ENCODE measurements at regions not wholly inside any gene's neighbourhood (a gene's known extent, or its start where the extent isn't known, plus 50 kb on each side); places are given as distances from the start of the nearest gene placed in this dataset.
"Not testable (repeated sequence)": the region's sequence is repeated elsewhere in the genome, so short reads cannot be mapped to it uniquely, and the experiment has no call there.

- H3K4me1 ChIP-seq = no peaks in the 10 kb centered on the region
- no peaks in the 10 kb centered on the region for H3K27me3 ChIP-seq
- H3K9me3 ChIP-seq = no peaks in the 10 kb centered on the region
- H3K27ac ChIP-seq = no peak overlapping the region
- TF ChIP-seq EP300 (IDR thresholded peaks at IDR 0.05) (no peak), POLR2AphosphoS5 (IDR thresholded peaks at IDR 0.05) (no peak), POLR2A (IDR thresholded peaks at IDR 0.05) (no peak)
- TF ChIP-seq, protein P1, sequence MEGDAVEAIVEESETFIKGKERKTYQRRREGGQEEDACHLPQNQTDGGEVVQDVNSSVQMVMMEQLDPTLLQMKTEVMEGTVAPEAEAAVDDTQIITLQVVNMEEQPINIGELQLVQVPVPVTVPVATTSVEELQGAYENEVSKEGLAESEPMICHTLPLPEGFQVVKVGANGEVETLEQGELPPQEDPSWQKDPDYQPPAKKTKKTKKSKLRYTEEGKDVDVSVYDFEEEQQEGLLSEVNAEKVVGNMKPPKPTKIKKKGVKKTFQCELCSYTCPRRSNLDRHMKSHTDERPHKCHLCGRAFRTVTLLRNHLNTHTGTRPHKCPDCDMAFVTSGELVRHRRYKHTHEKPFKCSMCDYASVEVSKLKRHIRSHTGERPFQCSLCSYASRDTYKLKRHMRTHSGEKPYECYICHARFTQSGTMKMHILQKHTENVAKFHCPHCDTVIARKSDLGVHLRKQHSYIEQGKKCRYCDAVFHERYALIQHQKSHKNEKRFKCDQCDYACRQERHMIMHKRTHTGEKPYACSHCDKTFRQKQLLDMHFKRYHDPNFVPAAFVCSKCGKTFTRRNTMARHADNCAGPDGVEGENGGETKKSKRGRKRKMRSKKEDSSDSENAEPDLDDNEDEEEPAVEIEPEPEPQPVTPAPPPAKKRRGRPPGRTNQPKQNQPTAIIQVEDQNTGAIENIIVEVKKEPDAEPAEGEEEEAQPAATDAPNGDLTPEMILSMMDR (IDR thresholded peaks at IDR 0.05) = no peak
- H3K36me3 ChIP-seq = no peaks in the 10 kb centered on the region
- no peak for ATAC-seq
- H3K4me3 ChIP-seq = no peak overlapping the region
These were observed 64.1 kb upstream of the MMS22L start for GRCh38 chr6:97347111-97347510.

DNA sequence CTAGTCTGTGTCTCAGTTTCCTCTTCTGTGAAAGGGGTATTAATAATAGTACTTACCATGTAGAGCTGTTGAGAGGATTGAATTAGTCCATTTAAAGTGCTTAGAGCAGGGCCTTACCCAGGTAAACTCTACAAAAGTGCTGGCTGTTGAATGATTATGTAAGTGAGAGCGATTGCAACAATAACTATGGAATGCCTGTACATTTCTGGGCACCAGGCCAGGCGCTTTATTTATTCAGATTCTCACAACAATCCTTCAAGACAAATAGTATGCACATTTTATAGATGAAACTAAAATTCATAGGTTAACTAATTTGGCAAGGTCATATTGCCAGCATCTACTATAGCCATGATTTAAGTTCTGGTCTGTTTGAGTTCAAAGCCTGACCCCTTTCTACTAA lies 78.3 kb upstream of the MMS22L start:
- Histone ChIP-seq H3K27ac (no peak overlapping the region), H3K27me3 (no peaks in the 10 kb centered on the region), H3K9me3 (no peaks in the 10 kb centered on the region), H3K4me1 (no peaks in the 10 kb centered on the region), H3K36me3 (no peaks in the 10 kb centered on the region), H3K4me3 (no peak overlapping the region)
- WGBS, 2 donors (ENCODE audit: low coverage in 1 of 2) = 20 to 64% methylated on average over 1 to 2 of the region's 2 CpGs
- no peak for ATAC-seq
- TF ChIP-seq POLR2A (IDR thresholded peaks at IDR 0.05) (no peak), POLR2AphosphoS5 (IDR thresholded peaks at IDR 0.05) (no peak), EP300 (IDR thresholded peaks at IDR 0.05) (no peak)
- TF ChIP-seq, protein P1 (IDR thresholded peaks at IDR 0.05) = no peak

DNA sequence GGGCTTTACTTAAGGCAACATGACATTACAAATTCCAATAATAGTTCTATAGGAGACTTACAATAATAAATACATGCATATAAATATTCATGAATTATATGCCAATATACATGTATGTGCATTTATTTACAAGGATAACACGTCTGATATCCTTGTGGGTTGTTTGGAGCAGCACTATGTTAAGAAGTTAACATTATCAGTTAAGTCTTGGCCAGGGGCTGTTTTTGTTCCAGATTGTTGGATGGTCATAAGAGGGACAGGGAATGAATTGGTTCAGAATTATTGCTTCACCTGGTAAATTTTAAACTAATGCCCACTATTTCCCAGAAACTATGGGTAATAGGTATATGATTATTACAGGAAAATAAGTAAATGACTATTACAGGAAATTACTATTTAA lies 81.3 kb upstream of the MMS22L start:
- ATAC-seq = no peak
- H3K4me3 ChIP-seq = no peak overlapping the region
- 76 to 80% methylated on average over 1 of the region's 1 CpG for WGBS, 2 donors (ENCODE audit: low coverage in 1 of 2)
- H3K36me3 ChIP-seq = no peaks in the 10 kb centered on the region
- TF ChIP-seq POLR2A (IDR thresholded peaks at IDR 0.05) = no peak
- TF ChIP-seq, protein P1 (IDR thresholded peaks at IDR 0.05) = no peak
- TF ChIP-seq EP300 (IDR thresholded peaks at IDR 0.05) = no peak
- no peak for TF ChIP-seq POLR2AphosphoS5 (IDR thresholded peaks at IDR 0.05)
- no peaks in the 10 kb centered on the region for H3K9me3 ChIP-seq
- no peaks in the 10 kb centered on the region for H3K27me3 ChIP-seq
- no peaks in the 10 kb centered on the region for H3K4me1 ChIP-seq
- no peak overlapping the region for H3K27ac ChIP-seq

GRCh38 chr6:97382071-97382470 lies 99.1 kb upstream of the MMS22L start:
- not testable (repeated sequence) for H3K9me3 ChIP-seq, ATAC-seq, H3K27me3 ChIP-seq, H3K27ac ChIP-seq, H3K36me3 ChIP-seq, H3K4me3 ChIP-seq, H3K4me1 ChIP-seq
- no CpG with 5 or more reads among the region's 11 CpGs for WGBS, 2 donors (ENCODE audit: low coverage in 1 of 2)

DNA sequence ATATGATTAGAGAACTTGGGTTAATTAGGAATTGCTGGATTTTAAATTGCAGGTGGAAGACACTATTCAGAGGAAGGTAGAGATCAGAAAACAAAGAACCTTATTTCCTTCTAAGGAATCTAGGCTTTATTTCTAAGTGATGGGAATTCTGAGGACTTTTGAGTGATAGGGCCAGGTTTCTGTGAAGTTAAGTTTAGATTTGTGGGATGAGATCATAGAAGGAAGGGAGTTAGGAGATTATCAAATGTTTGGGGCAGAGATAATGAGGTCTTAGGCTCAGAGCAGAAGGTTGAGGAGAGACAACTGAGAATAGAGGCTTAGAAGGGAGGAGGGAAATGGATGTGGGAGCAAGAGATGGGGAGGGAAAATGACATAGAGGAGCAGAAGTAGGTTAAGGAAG lies 109.7 kb upstream of the MMS22L start:
- H3K27me3 ChIP-seq = peaks cover 6% of the 10 kb centered on the region
- TF ChIP-seq EP300 (IDR thresholded peaks at IDR 0.05) (no peak), POLR2AphosphoS5 (IDR thresholded peaks at IDR 0.05) (no peak), POLR2A (IDR thresholded peaks at IDR 0.05) (no peak)
- TF ChIP-seq, protein P1 (IDR thresholded peaks at IDR 0.05) = no peak
- H3K9me3 ChIP-seq = no peaks in the 10 kb centered on the region
- H3K4me1 ChIP-seq = no peaks in the 10 kb centered on the region
- ATAC-seq = no peak
- H3K36me3 ChIP-seq = no peaks in the 10 kb centered on the region
- H3K27ac ChIP-seq = no peak overlapping the region
- no peak overlapping the region for H3K4me3 ChIP-seq

Measured in gastroesophageal sphincter (tissue), 4 donors.